GM12878 (cell line): ENCODE measurements at regions not wholly inside any gene's neighbourhood (a gene's known extent, or its start where the extent isn't known, plus 50 kb on each side); places are given as distances from the start of the nearest gene placed in this dataset.

ENCODE experiments used
- ATAC-seq: fragments of 200-7000 bp; cut with Tn5 transposase; 3 replicates; pipeline ENCODE4 v1.9.1; 2020; ENCODE audit warnings: mild to moderate bottlenecking, moderate library complexity
- BruUV-seq: library from RNA; stranded (reverse); fragments of 400-500 nt; replicated peaks from 2 replicates; lab custom pipeline; 2021; lab: Mats Ljungman, UMichigan
- CTCF ChIA-PET: fragments of 300-600 bp; sonication (Branson Sonifier 250); formaldehyde crosslinking; extraction: SDS; loops from one replicate; lab custom pipeline; 2021; ENCODE audit warnings: inconsistent platforms; lab: Yijun Ruan, JAX
- POLR2A ChIA-PET: fragments of 350-600 bp; formaldehyde crosslinking; extraction: SDS; loops from one replicate; lab custom pipeline; 2021; ENCODE audit warnings: inconsistent platforms; lab: Charles Lee
- RAD21 ChIA-PET: fragments of 300-600 bp; sonication (Branson Sonifier 250); formaldehyde crosslinking; loops from one replicate; lab custom pipeline; 2023; ENCODE audit warnings: antibody characterized with exemption; ENCODE audit not compliant: unreplicated experiment; lab: Charles Lee
- SMC1A ChIA-PET: fragments of 300-600 bp; sonication (Branson Sonifier 250); formaldehyde crosslinking; loops from one replicate; lab custom pipeline; 2023; ENCODE audit not compliant: unreplicated experiment, uncharacterized antibody; lab: Charles Lee
- DNase-seq: peaks from one replicate; pipeline ENCODE4 v3.0.0-alpha.2; 2011; ENCODE audit warnings: low read depth, low spot score
- FAIRE-seq: peaks from 3 replicates; lab custom pipeline; 2011; peaks lifted over from hg19 to GRCh38; lab: Jason Lieb, UNC
- H2AFZ ChIP-seq: 2 replicates; pipeline ENCODE4 v1.6.0; 2011; ENCODE audit warnings: low read depth, low read length, control low read depth; ENCODE audit not compliant: control insufficient read depth
- H3K27ac ChIP-seq: 2 replicates; pipeline ENCODE4 v1.5.1; 2011; ENCODE audit warnings: control low read depth; ENCODE audit not compliant: control insufficient read depth, insufficient read depth
- H3K27me3 ChIP-seq, 2 experiments: replicated peaks in 1 of 2; 2 replicates each; pipeline versions ENCODE4 v1.6.0 to v1.6.1; 2011; ENCODE audit warnings: low read length in 1 of 2; ENCODE audit not compliant: control insufficient read depth in 2 of 2, insufficient read depth in 2 of 2
- H3K36me3 ChIP-seq, 2 experiments: 2 replicates each; pipeline ENCODE4 v1.5.1; 2011; ENCODE audit warnings: low read length in 1 of 2; ENCODE audit not compliant: control insufficient read depth in 2 of 2, insufficient read depth in 2 of 2
- H3K4me1 ChIP-seq: 2 replicates; pipeline ENCODE4 v1.6.1; 2011; ENCODE audit warnings: mild to moderate bottlenecking, low read length, moderate library complexity, mixed read lengths; ENCODE audit not compliant: control insufficient read depth, insufficient read depth
- H3K4me2 ChIP-seq: 2 replicates; pipeline ENCODE4 v1.6.0; 2011; ENCODE audit warnings: control low read depth; ENCODE audit not compliant: control insufficient read depth, insufficient read depth
- H3K4me3 ChIP-seq: fragments of 200-600 bp; sonication (generic); 2 replicates; pipeline ENCODE4 v1.5.1; 2016
- H3K79me2 ChIP-seq: 2 replicates; pipeline ENCODE4 v1.6.0; 2011; ENCODE audit warnings: low read length; ENCODE audit not compliant: control insufficient read depth, insufficient read depth
- H3K9ac ChIP-seq: 2 replicates; pipeline ENCODE4 v1.8.0; 2011; ENCODE audit warnings: low read length, control low read depth, mixed read lengths; ENCODE audit not compliant: control insufficient read depth, insufficient read depth
- H3K9me3 ChIP-seq: replicated peaks from 3 replicates; pipeline ENCODE4 v1.5.1; 2011; ENCODE audit warnings: mild to moderate bottlenecking, low read length; ENCODE audit not compliant: control insufficient read depth, insufficient read depth
- H4K20me1 ChIP-seq: 2 replicates; pipeline ENCODE4 v1.6.0; 2011; ENCODE audit not compliant: control insufficient read depth, insufficient read depth
- MEF2A ChIP-seq: IDR thresholded peaks from 2 replicates; pipeline ENCODE4 v1.6.1; 2011; ENCODE audit warnings: low read depth, mild to moderate bottlenecking, low read length, moderate library complexity; ENCODE audit not compliant: insufficient read depth
- SMAD5 ChIP-seq: IDR thresholded peaks from 2 replicates; pipeline ENCODE4 v1.6.1; 2016; ENCODE audit warnings: antibody characterized with exemption, low read depth
- SPI1 ChIP-seq: IDR thresholded peaks from 2 replicates; pipeline ENCODE4 v1.6.1; 2011; ENCODE audit warnings: low read depth, mild to moderate bottlenecking, low read length, moderate library complexity, borderline replicate concordance; ENCODE audit not compliant: insufficient read depth
- SUPT20H ChIP-seq: IDR thresholded peaks from 2 replicates; pipeline ENCODE4 v1.6.1; 2011; ENCODE audit warnings: low read depth, mild to moderate bottlenecking, low read length, moderate library complexity, borderline replicate concordance; ENCODE audit not compliant: control insufficient read depth
- WRNIP1 ChIP-seq: IDR thresholded peaks from 2 replicates; pipeline ENCODE4 v1.6.1; 2011; ENCODE audit warnings: low read depth, low read length, improper control_type of control experiment, borderline replicate concordance
- WGBS: methylation state at CpG from one replicate; pipeline ENCODE4 v1.1.6; 2016; ENCODE audit warnings: low lambda C conversion rate; ENCODE audit not compliant: insufficient replicate concordance, insufficient coverage; ENCODE audit errors: missing lambda C conversion rate; 5-methylcytosine and 5-hydroxymethylcytosine counted together
- in situ Hi-C: fragments of 300-500 bp; cut with MboI; formaldehyde crosslinking; loops from 9 replicates; pipeline ENCODE4 v1.14.3; 2018; ENCODE audit warnings: mixed read lengths
- intact Hi-C: fragments of 100-400 bp; cut with micrococcal nuclease; formaldehyde crosslinking; loops from one replicate; pipeline ENCODE4 v1.14.2; 2022; ENCODE audit not compliant: unreplicated experiment
- TF ChIP-seq, protein P1 (sequence below): fragments of 150-350 bp; IDR thresholded peaks from 2 replicates; pipeline ENCODE4 v1.6.1; 2014; ENCODE audit warnings: mild to moderate bottlenecking, low read depth, low read length

DNA sequence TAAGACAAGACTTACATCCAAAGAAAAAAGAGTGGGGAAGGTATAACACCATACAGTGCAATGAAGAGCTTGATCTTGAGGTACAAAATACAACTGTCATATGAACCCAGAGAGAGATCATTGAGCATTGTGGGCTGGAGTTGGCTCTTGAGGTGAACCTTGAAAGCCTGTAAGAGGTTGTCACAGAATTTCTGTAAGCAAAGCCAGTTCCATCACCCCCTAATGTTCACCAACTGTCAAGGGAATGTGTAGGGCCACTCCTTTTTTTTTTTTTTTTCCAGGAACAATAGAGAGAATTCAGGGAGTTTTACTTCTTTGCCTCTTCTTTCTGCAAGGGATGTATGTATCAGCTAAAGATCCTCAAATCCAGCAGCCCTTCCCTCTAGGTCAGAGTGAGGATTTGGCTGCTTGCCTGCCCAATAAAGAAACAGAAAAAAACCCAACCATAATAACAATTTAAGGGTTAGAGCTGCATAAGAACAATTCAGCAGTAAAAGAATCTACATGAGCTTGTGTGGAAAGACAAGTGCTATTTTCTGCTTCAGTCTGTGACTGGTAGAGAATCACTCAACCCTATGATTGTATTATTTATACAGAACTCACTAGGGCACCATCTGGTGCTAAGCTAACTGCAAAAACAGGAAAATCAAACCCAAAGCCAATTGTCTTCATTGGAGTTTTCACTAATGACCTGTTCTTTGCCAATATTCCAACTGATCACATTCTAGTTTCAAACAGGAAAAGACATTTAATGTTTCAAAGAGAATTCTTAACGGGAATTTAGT, 217.5 kb upstream of the TEX13C start (continued):
- no peak for TF ChIP-seq SUPT20H

- no peaks in the 10 kb centered on the region for H3K9me3 ChIP-seq
- 50% methylated on average over 11 of the region's 11 CpGs for WGBS
- ChIA-PET SMC1A (no interaction called here), CTCF (interaction anchor here (1.3 to 1.6 kb wide), 2 partner anchors 11 to 15 kb away, joined by 3 read pairs; no protein-coding TSS in a partner anchor), RAD21 (no interaction called here), POLR2A (no interaction called here)
- TF ChIP-seq SMAD5 (no peak), MEF2A (no peak), SPI1 (no peak), WRNIP1 (no peak)
- TF ChIP-seq, protein P1, sequence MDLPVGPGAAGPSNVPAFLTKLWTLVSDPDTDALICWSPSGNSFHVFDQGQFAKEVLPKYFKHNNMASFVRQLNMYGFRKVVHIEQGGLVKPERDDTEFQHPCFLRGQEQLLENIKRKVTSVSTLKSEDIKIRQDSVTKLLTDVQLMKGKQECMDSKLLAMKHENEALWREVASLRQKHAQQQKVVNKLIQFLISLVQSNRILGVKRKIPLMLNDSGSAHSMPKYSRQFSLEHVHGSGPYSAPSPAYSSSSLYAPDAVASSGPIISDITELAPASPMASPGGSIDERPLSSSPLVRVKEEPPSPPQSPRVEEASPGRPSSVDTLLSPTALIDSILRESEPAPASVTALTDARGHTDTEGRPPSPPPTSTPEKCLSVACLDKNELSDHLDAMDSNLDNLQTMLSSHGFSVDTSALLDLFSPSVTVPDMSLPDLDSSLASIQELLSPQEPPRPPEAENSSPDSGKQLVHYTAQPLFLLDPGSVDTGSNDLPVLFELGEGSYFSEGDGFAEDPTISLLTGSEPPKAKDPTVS = no peak
- H3K4me3 ChIP-seq = no peak overlapping the region
- no peaks in the 10 kb centered on the region for H3K79me2 ChIP-seq
- H3K4me2 ChIP-seq = no peak overlapping the region
- DNase-seq (no peak), ATAC-seq (no peak), FAIRE-seq (no peak)
- intact Hi-C loops = no loop called here
- no peaks in the 10 kb centered on the region for H3K27me3 ChIP-seq
- in situ Hi-C loops = no loop called here
- no peak overlapping the region for H3K9ac ChIP-seq
- no peak overlapping the region for H3K27ac ChIP-seq
- no peaks in the 10 kb centered on the region for H3K36me3 ChIP-seq
- H2AFZ ChIP-seq = no peak overlapping the region
- no TSS peak for BruUV-seq
- no peaks in the 10 kb centered on the region for H4K20me1 ChIP-seq
- H3K4me1 ChIP-seq = no peaks in the 10 kb centered on the region
Observed at GRCh38 chrX:125103693-125104092, 216.0 kb upstream of the TEX13C start.
